A549 (cell line): ENCODE measurements at regions not wholly inside any gene's neighbourhood (a gene's known extent, or its start where the extent isn't known, plus 50 kb on each side); places are given as distances from the start of the nearest gene placed in this dataset.

Source experiments
- ESRRA ChIP-seq: fragments of 150-350 bp; IDR thresholded peaks from 2 replicates; pipeline ENCODE4 v1.6.1; 2014; ENCODE audit warnings: mild to moderate bottlenecking, low read length, borderline replicate concordance
- HDAC2 ChIP-seq: fragments of 200-600 bp; sonication (generic); IDR thresholded peaks from 2 replicates; pipeline ENCODE4 v1.6.1; 2016
- JUN ChIP-seq, 2 experiments: fragments of >200 bp; sonication (Bioruptor Twin); formaldehyde crosslinking; IDR thresholded peaks; 2 replicates in 1 of 2; 3 replicates in 1 of 2; pipeline ENCODE4 v1.6.1; 2016 to 2017
- NFE2L2 ChIP-seq: fragments of 150-350 bp; conservative IDR thresholded peaks from 2 replicates; pipeline ENCODE4 v1.6.1; 2014; ENCODE audit warnings: low read length
- NR3C1 ChIP-seq: fragments of >200 bp; sonication (Bioruptor Twin); formaldehyde crosslinking; IDR thresholded peaks from 3 replicates; pipeline ENCODE4 v1.6.1; 2017
- POLR2A ChIP-seq: IDR thresholded peaks from 2 replicates; pipeline ENCODE4 v1.6.1; 2012; ENCODE audit warnings: mild to moderate bottlenecking, low read length
- RAD21 ChIP-seq, 2 experiments: fragments of >200 bp in 1 of 2; sonication (Bioruptor Twin) in 1 of 2; formaldehyde crosslinking in 1 of 2; IDR thresholded peaks in 1 of 2; conservative IDR thresholded peaks in 1 of 2; 2 replicates in 1 of 2; 3 replicates in 1 of 2; pipeline ENCODE4 v1.6.1; 2012 to 2018; ENCODE audit warnings: inconsistent platforms in 1 of 2
- RCOR1 ChIP-seq: fragments of 150-350 bp; IDR thresholded peaks from 2 replicates; pipeline ENCODE4 v1.6.1; 2014; ENCODE audit warnings: antibody characterized with exemption, low read length, low read depth
- SREBF2 ChIP-seq: fragments of 450-650 bp; IDR thresholded peaks from 2 replicates; pipeline ENCODE4 v1.6.1; 2014; ENCODE audit warnings: mild to moderate bottlenecking, moderate library complexity
- TP53 ChIP-seq: fragments of 250-450 bp; sonication (Bioruptor Pico); IDR thresholded peaks from 2 replicates; pipeline ENCODE4 v1.5.0; 2021; ENCODE audit warnings: mild to moderate bottlenecking, moderate library complexity
- TF ChIP-seq, protein P1 (sequence below): fragments of 150-350 bp; IDR thresholded peaks from 2 replicates; pipeline ENCODE4 v1.6.1; 2014; ENCODE audit warnings: low read depth, mild to moderate bottlenecking, low read length
- TF ChIP-seq, protein P2 (sequence below): fragments of >200 bp; sonication (Bioruptor Twin); formaldehyde crosslinking; IDR thresholded peaks from 3 replicates; pipeline ENCODE4 v1.5.1; 2016

DNA sequence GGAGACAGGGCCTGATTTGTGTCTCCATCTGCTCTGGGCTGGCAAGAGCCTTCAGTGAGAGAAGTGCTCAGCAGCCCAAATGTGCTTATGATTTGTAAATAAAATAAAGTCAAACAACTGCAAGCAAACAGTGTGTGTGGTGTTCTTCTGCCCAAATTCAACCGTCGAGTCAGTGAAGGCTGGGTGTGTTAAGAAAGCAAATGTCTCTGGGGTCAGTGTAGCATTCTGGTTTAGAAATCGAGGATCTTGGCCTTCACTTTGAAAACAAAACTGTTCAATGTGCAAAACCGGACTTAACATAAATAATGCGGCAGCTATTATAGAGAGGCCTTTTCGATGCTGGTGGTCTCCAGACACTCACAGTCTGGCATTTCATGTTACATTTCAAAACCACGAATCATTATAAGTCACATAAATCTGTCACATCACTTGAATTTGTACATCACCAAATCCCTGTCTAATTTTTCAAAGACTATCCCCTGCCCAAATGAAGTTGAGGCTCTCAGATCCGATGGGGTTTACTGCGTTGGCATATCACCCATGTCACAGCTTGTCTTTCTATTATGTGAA lies 158.6 kb upstream of the MYOCD start:
- TF ChIP-seq POLR2A (no peak), ESRRA (no peak), RCOR1 (no peak), TP53 (CRISPR knock-in tag) (no peak), JUN (IDR thresholded peaks at IDR 0.05) (no peak), NR3C1 (no peak), RAD21 (conservative IDR thresholded peaks at IDR 0.05 in 1 of 2, IDR thresholded peaks at IDR 0.05 in 1 of 2) (no peak), HDAC2 (no peak), NFE2L2 (no peak), SREBF2 (no peak)
- TF ChIP-seq, protein P1, sequence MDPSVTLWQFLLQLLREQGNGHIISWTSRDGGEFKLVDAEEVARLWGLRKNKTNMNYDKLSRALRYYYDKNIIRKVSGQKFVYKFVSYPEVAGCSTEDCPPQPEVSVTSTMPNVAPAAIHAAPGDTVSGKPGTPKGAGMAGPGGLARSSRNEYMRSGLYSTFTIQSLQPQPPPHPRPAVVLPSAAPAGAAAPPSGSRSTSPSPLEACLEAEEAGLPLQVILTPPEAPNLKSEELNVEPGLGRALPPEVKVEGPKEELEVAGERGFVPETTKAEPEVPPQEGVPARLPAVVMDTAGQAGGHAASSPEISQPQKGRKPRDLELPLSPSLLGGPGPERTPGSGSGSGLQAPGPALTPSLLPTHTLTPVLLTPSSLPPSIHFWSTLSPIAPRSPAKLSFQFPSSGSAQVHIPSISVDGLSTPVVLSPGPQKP = no peak
- TF ChIP-seq, protein P2, sequence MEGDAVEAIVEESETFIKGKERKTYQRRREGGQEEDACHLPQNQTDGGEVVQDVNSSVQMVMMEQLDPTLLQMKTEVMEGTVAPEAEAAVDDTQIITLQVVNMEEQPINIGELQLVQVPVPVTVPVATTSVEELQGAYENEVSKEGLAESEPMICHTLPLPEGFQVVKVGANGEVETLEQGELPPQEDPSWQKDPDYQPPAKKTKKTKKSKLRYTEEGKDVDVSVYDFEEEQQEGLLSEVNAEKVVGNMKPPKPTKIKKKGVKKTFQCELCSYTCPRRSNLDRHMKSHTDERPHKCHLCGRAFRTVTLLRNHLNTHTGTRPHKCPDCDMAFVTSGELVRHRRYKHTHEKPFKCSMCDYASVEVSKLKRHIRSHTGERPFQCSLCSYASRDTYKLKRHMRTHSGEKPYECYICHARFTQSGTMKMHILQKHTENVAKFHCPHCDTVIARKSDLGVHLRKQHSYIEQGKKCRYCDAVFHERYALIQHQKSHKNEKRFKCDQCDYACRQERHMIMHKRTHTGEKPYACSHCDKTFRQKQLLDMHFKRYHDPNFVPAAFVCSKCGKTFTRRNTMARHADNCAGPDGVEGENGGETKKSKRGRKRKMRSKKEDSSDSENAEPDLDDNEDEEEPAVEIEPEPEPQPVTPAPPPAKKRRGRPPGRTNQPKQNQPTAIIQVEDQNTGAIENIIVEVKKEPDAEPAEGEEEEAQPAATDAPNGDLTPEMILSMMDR = no peak
